Astrocyte (in vitro differentiated cells and primary cell): ENCODE measurements at regions not wholly inside any gene's neighbourhood (a gene's known extent, or its start where the extent isn't known, plus 50 kb on each side); places are given as distances from the start of the nearest gene placed in this dataset.

ENCODE experiments used
- EZH2 ChIP-seq: IDR thresholded peaks from 2 replicates; pipeline ENCODE4 v1.6.1; 2012; ENCODE audit warnings: mild to moderate bottlenecking, low read length, inconsistent platforms; ENCODE audit not compliant: insufficient read depth
- TF ChIP-seq, protein P1 (sequence below): IDR thresholded peaks from 2 replicates; pipeline ENCODE4 v1.5.1; 2011; ENCODE audit warnings: low read depth, mild to moderate bottlenecking, inconsistent platforms, low read length, moderate library complexity; ENCODE audit not compliant: insufficient read depth

DNA sequence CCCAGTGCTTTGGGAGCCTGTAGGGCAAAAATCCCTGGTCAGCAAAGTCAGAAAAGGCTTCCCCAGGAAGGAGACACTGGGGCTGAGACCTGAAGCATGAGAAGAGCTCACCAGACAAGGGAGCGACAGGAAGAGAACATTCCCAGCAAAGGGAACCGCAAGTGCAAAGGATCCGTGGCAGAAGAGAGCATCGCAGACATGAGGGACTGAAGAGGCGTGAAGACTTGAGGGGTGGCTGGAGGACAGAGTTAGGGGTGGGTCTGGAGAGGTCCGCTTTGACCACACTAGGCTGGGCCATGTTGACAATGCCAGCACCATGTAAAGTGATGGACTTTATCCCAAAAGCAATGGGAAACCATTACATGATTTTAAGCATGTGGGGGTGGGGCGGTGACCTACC lies 128.1 kb upstream of the IRX3 start:
- TF ChIP-seq, protein P1, sequence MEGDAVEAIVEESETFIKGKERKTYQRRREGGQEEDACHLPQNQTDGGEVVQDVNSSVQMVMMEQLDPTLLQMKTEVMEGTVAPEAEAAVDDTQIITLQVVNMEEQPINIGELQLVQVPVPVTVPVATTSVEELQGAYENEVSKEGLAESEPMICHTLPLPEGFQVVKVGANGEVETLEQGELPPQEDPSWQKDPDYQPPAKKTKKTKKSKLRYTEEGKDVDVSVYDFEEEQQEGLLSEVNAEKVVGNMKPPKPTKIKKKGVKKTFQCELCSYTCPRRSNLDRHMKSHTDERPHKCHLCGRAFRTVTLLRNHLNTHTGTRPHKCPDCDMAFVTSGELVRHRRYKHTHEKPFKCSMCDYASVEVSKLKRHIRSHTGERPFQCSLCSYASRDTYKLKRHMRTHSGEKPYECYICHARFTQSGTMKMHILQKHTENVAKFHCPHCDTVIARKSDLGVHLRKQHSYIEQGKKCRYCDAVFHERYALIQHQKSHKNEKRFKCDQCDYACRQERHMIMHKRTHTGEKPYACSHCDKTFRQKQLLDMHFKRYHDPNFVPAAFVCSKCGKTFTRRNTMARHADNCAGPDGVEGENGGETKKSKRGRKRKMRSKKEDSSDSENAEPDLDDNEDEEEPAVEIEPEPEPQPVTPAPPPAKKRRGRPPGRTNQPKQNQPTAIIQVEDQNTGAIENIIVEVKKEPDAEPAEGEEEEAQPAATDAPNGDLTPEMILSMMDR = no peak
- TF ChIP-seq EZH2 = no peak
